ENCODE measurements at regions not wholly inside any gene's neighbourhood (a gene's known extent, or its start where the extent isn't known, plus 50 kb on each side); places are given as distances from the start of the nearest gene placed in this dataset.
"Not testable (repeated sequence)": the region's sequence is repeated elsewhere in the genome, so short reads cannot be mapped to it uniquely, and the experiment has no call there.

GRCh38 chrY:7871304-7871932, 959.9 kb upstream of the AMELY start:
- no peak for DNase-seq

- no peak for DNase-seq
Observed at GRCh38 chrY:7866976-7867375, 955.4 kb upstream of the AMELY start.

DNA sequence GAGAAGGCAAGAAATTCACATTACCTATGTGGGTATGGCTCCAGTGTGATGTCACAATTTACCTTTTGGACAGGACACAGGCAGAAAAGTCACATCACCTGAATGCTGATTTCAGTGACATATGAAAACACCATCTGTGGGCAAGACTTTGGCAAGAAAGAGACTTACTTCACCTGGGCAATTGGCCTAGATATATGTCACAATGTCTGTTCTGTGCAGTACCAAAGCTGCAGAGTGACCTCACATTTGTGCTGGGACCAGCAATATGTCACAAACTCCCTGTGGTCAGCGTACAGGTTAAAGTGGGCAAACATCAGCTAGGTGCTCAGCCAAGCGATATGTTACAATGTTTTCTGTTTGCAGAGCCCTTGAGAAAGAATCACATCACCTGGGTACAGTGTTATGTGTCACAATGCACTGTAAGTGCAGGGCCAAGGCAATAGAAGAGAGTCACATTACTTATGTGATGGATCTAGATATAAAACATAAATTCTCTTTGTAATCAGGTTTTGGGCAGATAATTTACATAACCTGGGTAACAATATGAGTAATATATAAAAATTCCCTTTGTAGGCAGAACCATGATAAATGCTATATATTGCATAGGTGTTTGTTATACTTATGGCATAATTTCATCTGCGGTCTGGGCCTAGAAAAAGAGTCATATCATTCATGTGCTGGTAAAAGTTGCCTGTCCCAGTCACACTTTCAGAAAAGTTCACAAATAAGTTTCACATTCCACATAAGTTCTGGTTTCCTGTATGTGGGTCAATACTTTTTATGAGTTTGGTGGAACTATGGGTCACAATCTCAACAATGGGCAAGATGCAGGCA, 949.4 kb upstream of the AMELY start:
- no peak for DNase-seq

DNA sequence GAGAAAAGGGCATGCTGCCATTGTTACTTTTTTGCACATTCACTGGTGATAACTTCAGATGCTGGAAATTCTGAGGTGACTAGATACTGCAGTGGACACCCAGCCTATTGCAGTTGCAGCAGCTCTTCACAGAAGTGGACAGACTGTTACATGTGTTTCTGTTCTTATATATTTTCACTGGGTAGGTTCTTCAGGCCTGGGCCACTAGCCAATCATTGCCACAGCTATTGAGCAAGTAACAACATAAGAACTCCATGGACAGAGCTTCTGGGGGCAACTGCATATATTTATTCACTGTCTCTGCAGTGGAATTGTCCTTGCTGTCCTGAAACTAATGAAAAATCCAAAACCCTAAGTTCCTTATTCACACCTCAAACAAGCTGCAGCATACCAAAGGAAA, 938.6 kb upstream of the AMELY start:
- no peak for DNase-seq

GRCh38 chrY:7845776-7846175, 934.2 kb upstream of the AMELY start:
- no peak for DNase-seq

GRCh38 chrY:7837046-7837445, 925.5 kb upstream of the AMELY start:
- DNase-seq: no peak

GRCh38 chrY:7836366-7836765, 924.8 kb upstream of the AMELY start:
- DNase-seq: no peak

DNA sequence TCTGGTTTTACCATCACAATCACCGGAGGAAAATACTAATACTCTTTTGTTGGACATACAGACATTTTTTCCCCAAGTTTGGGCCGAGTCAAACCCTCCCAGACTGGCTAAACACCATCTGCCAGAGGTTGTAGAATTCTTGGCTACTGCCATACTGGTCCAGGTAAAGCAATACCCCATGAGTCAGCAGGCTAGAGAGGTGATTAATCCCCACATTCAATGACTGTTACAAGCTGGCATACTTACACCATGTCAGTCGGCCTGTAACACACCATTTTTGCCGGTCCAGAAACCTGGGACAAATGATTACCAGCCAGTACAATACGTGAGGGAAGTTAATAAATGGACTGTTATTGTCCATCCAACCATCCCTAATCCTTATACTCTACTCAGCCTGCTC, 923.9 kb upstream of the AMELY start:
- DNase-seq: no peak

DNA sequence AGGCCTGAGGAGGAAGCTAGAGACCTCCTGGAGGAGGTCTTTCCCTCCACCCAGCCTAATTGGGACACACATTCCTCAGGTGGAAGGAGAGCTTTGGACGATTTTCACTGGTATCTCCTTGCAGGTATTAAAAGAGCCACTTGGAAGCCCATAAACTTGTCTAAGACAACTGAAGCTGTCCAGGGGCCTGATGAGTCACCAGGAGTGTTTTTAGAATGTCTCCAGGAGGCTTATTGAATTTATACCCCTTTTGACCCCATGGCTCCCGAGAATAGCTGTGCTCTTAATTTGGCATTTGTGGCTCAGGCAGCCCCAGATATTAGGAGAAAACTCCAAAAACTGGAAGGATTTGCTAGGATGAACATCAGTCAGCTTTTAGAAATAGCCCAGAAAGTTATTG, 922.7 kb upstream of the AMELY start:
- no peak for DNase-seq

DNA sequence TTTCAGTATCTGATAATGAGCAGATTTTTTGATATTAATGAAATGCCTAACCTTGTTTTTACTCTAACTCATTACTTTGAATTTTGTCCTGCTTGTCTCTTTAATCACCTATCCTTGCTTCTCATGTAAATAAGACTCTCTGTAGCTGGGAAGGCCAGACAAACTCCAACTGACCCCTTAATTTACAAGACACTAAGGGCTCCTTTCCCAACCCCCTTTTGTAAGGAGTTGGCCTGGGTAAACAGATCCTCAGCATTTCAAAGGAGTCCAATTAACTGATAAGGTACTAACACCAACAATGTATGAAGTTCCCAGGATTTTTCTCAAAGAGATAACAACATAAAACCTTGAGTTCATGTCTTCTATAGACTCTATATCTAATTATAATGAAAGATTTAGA, 919.3 kb upstream of the AMELY start:
- DNase-seq: not testable (repeated sequence)

DNA sequence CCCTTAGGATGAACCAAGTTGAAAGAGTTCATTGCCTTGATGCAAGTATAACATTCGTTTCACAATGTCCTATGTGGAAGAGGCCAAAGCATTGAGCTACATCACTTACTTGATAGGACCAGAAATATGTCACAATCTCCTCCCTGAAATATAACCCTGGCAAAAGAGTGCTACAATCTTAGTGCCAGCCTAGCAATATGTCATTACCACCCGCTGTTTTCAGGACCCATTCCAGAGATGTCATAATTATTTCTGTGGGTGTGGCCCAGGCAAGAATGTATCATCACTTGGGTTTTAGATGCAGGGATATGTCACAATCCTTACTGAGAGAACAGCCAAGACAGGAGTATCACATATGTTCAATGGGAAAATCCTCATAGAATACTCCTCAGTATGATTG, 915.0 kb upstream of the AMELY start:
- DNase-seq: no peak

- DNase-seq: no peak
Observed at GRCh38 chrY:7825874-7826273, 914.3 kb upstream of the AMELY start.

GRCh38 chrY:7821295-7822035, 909.9 kb upstream of the AMELY start:
- no peak for DNase-seq

DNA sequence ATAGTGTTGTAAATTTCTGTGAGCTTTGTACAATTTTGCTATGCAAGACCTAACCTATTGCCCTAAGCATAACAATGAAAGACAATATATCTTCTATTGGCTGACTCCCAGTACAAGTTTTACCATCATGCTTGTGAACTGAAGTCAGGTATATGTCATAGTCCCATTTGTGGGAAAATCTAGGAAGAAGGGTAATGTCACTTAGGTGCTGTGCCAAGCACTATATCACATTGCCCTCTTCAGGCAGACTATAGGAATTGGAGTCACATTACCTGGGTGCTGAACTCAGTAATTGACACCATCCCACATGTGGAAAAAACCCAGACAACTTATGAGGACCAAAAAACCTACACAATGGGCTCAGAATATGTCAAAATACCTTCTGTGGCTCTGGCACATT, 907.4 kb upstream of the AMELY start:
- no peak for DNase-seq

DNA sequence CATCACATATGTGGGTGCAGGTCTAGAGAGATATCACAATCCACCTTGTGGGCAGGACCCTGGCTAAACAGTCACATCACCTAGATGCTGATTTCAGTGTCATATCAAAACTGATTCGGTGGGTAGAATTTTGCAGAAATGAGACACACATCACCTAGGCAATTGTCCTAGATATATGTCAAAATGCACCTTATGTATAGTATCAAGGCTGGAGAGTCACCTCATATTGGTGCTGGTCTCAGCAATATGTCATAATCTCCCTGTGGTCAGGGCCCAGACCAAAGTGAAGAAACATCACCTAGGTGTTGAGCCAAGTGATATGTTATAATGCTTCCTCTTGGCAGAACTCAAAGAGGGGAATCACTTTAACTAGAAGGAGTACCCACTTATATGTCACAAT, 905.0 kb upstream of the AMELY start:
- DNase-seq: no peak

GRCh38 chrY:7815921-7816320, 904.4 kb upstream of the AMELY start:
- DNase-seq: no peak

GRCh38 chrY:7815285-7815684, 903.7 kb upstream of the AMELY start:
- DNase-seq: no peak

GRCh38 chrY:7814361-7814760, 902.8 kb upstream of the AMELY start:
- no peak for DNase-seq

DNA sequence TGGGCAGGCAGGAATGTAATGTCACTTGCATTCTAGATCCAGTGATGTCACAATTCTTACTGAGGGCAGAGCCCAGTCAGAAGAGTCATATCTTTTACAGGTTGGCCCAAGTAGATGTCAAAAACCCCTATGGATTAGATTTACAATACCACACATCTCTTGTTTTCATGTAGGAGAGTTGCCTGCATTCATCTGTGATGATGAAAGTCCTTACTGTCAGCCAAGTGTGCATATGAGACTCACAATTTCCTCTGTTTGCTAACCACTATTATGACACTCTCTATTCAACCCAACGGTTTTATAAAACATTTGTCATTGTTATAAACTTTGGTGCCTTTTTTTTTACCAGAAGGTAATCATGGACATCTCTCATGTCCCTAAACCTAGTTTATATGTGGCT, 898.8 kb upstream of the AMELY start:
- DNase-seq: no peak

- DNase-seq: no peak
Observed at GRCh38 chrY:7807516-7807870, 895.9 kb upstream of the AMELY start.

- no peak for DNase-seq
Observed at GRCh38 chrY:7806592-7807515, 895.3 kb upstream of the AMELY start.

DNA sequence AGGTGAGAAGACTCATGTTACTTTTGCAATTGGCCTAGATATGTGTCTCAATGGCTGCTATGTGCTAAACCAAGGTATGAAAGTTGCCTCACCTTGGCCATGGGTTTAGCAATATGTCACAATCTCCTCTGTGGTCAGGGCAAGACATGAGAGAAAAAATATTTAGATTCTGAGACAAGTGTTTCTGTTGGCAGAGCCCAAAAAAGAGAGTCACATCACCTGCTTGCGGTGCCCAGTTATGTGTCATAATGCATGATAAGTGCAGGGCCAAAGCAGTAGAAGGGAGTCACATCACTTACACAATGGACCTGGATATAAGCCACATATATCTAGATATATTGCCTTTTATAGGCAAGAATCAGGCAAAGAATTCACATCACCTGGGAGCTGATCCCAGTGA, 894.1 kb upstream of the AMELY start:
- no peak for DNase-seq

DNA sequence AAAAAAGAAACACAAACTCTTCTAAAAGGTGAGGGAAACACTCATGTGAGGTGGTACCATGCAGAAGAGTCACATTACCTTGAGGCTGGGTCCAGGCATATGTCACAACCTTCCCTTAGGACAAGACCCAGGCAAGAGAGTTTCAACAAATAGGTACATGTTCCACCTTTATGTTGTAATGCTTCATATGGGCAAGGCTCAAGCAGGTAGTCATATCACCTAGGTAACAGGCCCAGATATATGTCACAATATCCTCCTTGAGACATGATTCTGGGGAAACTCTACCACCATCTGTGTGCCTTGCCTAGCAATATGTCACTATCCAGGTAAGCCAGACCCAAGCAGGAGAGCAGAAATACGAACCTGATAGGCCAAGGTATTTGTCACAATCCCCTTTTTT, 892.2 kb upstream of the AMELY start:
- DNase-seq: no peak
